Activated CD4-positive, CD25-positive, alpha-beta regulatory T cell treated with anti-CD3 and anti-CD28 coated beads, Interleukin-2, amount 50 U/mL, for 16 hours (primary cell): ENCODE measurements at regions not wholly inside any gene's neighbourhood (a gene's known extent, or its start where the extent isn't known, plus 50 kb on each side); places are given as distances from the start of the nearest gene placed in this dataset.

Experiments
- DNase-seq: peaks from one replicate; pipeline ENCODE4 v3.0.0-alpha.2; 2020; ENCODE audit warnings: low read depth, low spot score

- DNase-seq: no peak
Observed at GRCh38 chr19:28846094-28846812, 366.7 kb downstream of the UQCRFS1 start.

- DNase-seq: no peak
Observed at GRCh38 chr19:28843761-28844492, 369.0 kb downstream of the UQCRFS1 start.

- no peak for DNase-seq
Observed at GRCh38 chr19:28841531-28841930, 371.4 kb downstream of the UQCRFS1 start.

- DNase-seq: no peak
Observed at GRCh38 chr19:28840891-28841290, 372.1 kb downstream of the UQCRFS1 start.

GRCh38 chr19:28839455-28839854, 373.5 kb downstream of the UQCRFS1 start:
- DNase-seq: no peak

GRCh38 chr19:28838909-28839308, 374.0 kb downstream of the UQCRFS1 start:
- no peak for DNase-seq

GRCh38 chr19:28836421-28836820, 376.5 kb downstream of the UQCRFS1 start:
- no peak for DNase-seq

GRCh38 chr19:28834996-28835395, 378.0 kb downstream of the UQCRFS1 start:
- no peak for DNase-seq

GRCh38 chr19:28831462-28831861, 381.5 kb downstream of the UQCRFS1 start:
- DNase-seq: no peak

GRCh38 chr19:28829762-28830161, 383.2 kb downstream of the UQCRFS1 start:
- no peak for DNase-seq

- no peak for DNase-seq
Observed at GRCh38 chr19:28829359-28829758, 383.6 kb downstream of the UQCRFS1 start.

- no peak for DNase-seq
Observed at GRCh38 chr19:28828276-28828870, 384.6 kb downstream of the UQCRFS1 start.

- no peak for DNase-seq
Observed at GRCh38 chr19:28827382-28827781, 385.6 kb downstream of the UQCRFS1 start.

- DNase-seq: no peak
Observed at GRCh38 chr19:28823338-28823961, 389.5 kb downstream of the UQCRFS1 start.

- DNase-seq: no peak
Observed at GRCh38 chr19:28820289-28820688, 392.7 kb downstream of the UQCRFS1 start.

- DNase-seq: no peak
Observed at GRCh38 chr19:28815257-28815656, 397.7 kb downstream of the UQCRFS1 start.

GRCh38 chr19:28794301-28794700, 418.6 kb downstream of the UQCRFS1 start:
- no peak for DNase-seq

GRCh38 chr19:28793391-28794168, 419.4 kb downstream of the UQCRFS1 start:
- no peak for DNase-seq

GRCh38 chr19:28785971-28786370, 427.0 kb downstream of the UQCRFS1 start:
- DNase-seq: no peak

- no peak for DNase-seq
Observed at GRCh38 chr19:28764066-28764465, 448.9 kb downstream of the UQCRFS1 start.

- no peak for DNase-seq
Observed at GRCh38 chr19:28746478-28746877, 466.5 kb downstream of the UQCRFS1 start.

GRCh38 chr19:28744943-28745342, 468.0 kb downstream of the UQCRFS1 start:
- DNase-seq: no peak
